ENCODE measurements at regions not wholly inside any gene's neighbourhood (a gene's known extent, or its start where the extent isn't known, plus 50 kb on each side); places are given as distances from the start of the nearest gene placed in this dataset.

DNA sequence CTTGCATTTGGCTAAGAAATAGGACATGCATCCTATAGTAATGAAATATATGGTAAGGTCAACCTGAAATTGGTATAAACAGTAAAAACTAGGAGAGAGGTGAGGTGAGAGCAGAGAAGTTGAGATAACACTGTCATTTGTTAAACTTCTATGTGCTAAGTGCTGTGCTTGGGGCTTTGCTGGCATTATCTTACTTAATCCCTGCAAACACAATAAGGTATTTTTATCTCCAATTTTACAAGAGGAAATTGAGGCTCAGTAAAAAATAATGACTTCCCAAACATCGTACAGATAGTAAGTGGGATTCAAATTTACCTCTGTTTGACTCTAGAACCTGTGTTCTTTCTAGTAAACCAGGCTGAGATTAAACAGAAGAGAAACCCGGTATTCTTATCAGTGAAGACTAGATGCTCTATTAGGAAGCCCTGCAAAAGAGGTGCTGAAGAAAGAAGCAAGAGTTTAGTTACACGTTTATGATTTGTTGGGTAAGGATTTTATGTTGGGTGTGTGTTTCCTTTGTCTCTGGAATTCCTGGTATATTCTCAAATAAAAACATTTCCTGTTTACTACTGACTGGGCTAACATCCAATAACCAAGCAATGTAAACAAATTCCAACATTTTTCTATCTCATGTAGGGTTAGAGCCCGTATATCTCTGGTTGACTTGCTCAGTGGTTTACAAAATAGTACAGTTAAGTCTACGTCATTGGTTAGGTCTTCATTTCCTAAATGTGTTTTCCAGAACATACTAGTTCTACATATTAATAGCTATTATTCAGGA lies 137.3 kb upstream of the FNDC3A start:
- H3K27ac ChIP-seq (ENCODE audit: low read depth in 1 of 2, low read length in 2 of 2), result no peak overlapping the region
- no peaks in the 10 kb centered on the region for H3K79me2 ChIP-seq (ENCODE audit: insufficient read depth, low read length)
- Mint-ChIP-seq H3K4me1 (no peaks in the 10 kb centered on the region), H3K4me3 (no peak overlapping the region), H3K9me3 (peaks cover 4 to 20% (median 16%) of the 10 kb centered on the region in 7 donors), H3K27me3 (ENCODE audit: low read depth in 3 of 3) (peaks cover 0 to 2% (median 0%) of the 10 kb centered on the region in 3 donors), H3K36me3 (peaks cover 2 to 3% of the 10 kb centered on the region in 2 donors), H3K27ac (no peak overlapping the region)
- H3K9ac ChIP-seq (ENCODE audit: insufficient read depth, low read length, poor library complexity, severe bottlenecking), result no peak overlapping the region
- H3K4me2 ChIP-seq (replicated peaks; ENCODE audit: extremely low read depth, low read length, poor library complexity, severe bottlenecking), result no peak overlapping the region
- intact Hi-C loops (cut with micrococcal nuclease), result no loop called here
- TF ChIP-seq, protein P1, sequence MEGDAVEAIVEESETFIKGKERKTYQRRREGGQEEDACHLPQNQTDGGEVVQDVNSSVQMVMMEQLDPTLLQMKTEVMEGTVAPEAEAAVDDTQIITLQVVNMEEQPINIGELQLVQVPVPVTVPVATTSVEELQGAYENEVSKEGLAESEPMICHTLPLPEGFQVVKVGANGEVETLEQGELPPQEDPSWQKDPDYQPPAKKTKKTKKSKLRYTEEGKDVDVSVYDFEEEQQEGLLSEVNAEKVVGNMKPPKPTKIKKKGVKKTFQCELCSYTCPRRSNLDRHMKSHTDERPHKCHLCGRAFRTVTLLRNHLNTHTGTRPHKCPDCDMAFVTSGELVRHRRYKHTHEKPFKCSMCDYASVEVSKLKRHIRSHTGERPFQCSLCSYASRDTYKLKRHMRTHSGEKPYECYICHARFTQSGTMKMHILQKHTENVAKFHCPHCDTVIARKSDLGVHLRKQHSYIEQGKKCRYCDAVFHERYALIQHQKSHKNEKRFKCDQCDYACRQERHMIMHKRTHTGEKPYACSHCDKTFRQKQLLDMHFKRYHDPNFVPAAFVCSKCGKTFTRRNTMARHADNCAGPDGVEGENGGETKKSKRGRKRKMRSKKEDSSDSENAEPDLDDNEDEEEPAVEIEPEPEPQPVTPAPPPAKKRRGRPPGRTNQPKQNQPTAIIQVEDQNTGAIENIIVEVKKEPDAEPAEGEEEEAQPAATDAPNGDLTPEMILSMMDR (IDR thresholded peaks at IDR 0.05), result no peak
- no peaks in the 10 kb centered on the region for H3K36me3 ChIP-seq (replicated peaks in 1 of 2; ENCODE audit: control insufficient read depth in 1 of 2, insufficient read depth in 2 of 2, low read length in 2 of 2)
- 82% methylated on average over 1 of the region's 5 CpGs for WGBS (ENCODE audit: insufficient coverage)
- H2AFZ ChIP-seq (ENCODE audit: insufficient read depth, low read depth, low read length, poor library complexity, severe bottlenecking), result no peak overlapping the region
- H3K4me3 ChIP-seq (replicated peaks in 1 of 3; ENCODE audit: low read depth in 2 of 3, low read length in 3 of 3), result no peak overlapping the region
- H3K9me3 ChIP-seq (replicated peaks in 1 of 2; ENCODE audit: control insufficient read depth in 1 of 2, insufficient read depth in 1 of 2, low read length in 2 of 2), result peaks cover 5 to 6% of the 10 kb centered on the region in 2 donors
- H3K27me3 ChIP-seq (ENCODE audit: control insufficient read depth in 2 of 2, insufficient read depth in 2 of 2, low read length in 2 of 2), result no peaks in the 10 kb centered on the region
- H4K20me1 ChIP-seq (ENCODE audit: insufficient read depth, low read length), result no peaks in the 10 kb centered on the region
- H3K4me1 ChIP-seq (ENCODE audit: control insufficient read depth in 1 of 2, insufficient read depth in 2 of 2, low read length in 2 of 2), result no peaks in the 10 kb centered on the region
- no peak for DNase-seq

DNA sequence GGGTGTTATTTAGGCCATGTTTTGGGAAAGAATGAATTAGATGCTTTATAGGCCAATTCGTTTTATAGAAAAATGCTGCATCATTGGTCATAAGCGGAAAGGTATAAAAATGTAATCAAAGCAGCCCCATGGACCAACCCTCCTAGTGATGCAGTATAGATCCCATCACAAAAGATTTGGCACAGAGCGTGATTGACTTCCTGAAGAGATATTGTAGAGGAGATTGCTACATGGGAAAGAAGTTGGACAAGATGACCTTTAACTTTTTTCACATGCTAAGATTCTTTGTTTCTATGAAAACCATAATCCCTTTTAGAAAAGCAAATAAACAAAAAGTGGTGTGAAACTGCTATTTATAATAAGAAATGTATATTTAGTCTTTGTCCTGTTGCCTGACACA lies 136.5 kb upstream of the FNDC3A start:
- H2AFZ ChIP-seq (ENCODE audit: insufficient read depth, low read depth, low read length, poor library complexity, severe bottlenecking), result no peak overlapping the region
- H3K27me3 ChIP-seq (ENCODE audit: control insufficient read depth in 2 of 2, insufficient read depth in 2 of 2, low read length in 2 of 2), result no peaks in the 10 kb centered on the region
- Mint-ChIP-seq H3K4me3 (no peak overlapping the region), H3K27me3 (ENCODE audit: low read depth in 3 of 3) (peaks cover 0 to 2% (median 0%) of the 10 kb centered on the region in 3 donors), H3K27ac (no peak overlapping the region), H3K4me1 (no peaks in the 10 kb centered on the region), H3K36me3 (peaks cover 0 to 2% of the 10 kb centered on the region in 2 donors), H3K9me3 (peaks cover 0 to 14% (median 10%) of the 10 kb centered on the region in 7 donors)
- no peak overlapping the region for H3K27ac ChIP-seq (ENCODE audit: low read depth in 1 of 2, low read length in 2 of 2)
- H4K20me1 ChIP-seq (ENCODE audit: insufficient read depth, low read length), result no peaks in the 10 kb centered on the region
- intact Hi-C loops (cut with micrococcal nuclease), result no loop called here
- DNase-seq, result no peak
- no peak overlapping the region for H3K4me2 ChIP-seq (replicated peaks; ENCODE audit: extremely low read depth, low read length, poor library complexity, severe bottlenecking)
- peaks cover 0 to 5% of the 10 kb centered on the region in 2 donors for H3K9me3 ChIP-seq (replicated peaks in 1 of 2; ENCODE audit: control insufficient read depth in 1 of 2, insufficient read depth in 1 of 2, low read length in 2 of 2)
- WGBS (ENCODE audit: insufficient coverage), result no CpG with 5 or more reads among the region's 3 CpGs
- no peaks in the 10 kb centered on the region for H3K36me3 ChIP-seq (replicated peaks in 1 of 2; ENCODE audit: control insufficient read depth in 1 of 2, insufficient read depth in 2 of 2, low read length in 2 of 2)
- H3K4me3 ChIP-seq (replicated peaks in 1 of 3; ENCODE audit: low read depth in 2 of 3, low read length in 3 of 3), result no peak overlapping the region
- H3K9ac ChIP-seq (ENCODE audit: insufficient read depth, low read length, poor library complexity, severe bottlenecking), result no peak overlapping the region
- H3K79me2 ChIP-seq (ENCODE audit: insufficient read depth, low read length), result no peaks in the 10 kb centered on the region
- TF ChIP-seq, protein P1 (IDR thresholded peaks at IDR 0.05), result no peak
- H3K4me1 ChIP-seq (ENCODE audit: control insufficient read depth in 1 of 2, insufficient read depth in 2 of 2, low read length in 2 of 2), result no peaks in the 10 kb centered on the region
